Upper lobe of left lung (tissue), 6 donors: ENCODE measurements at regions not wholly inside any gene's neighbourhood (a gene's known extent, or its start where the extent isn't known, plus 50 kb on each side); places are given as distances from the start of the nearest gene placed in this dataset.

Source experiments
- ATAC-seq, 2 donors: fragments of 200-7000 bp; cut with Tn5 transposase; one replicate each; pipeline ENCODE4 v1.9.1; 2022; ENCODE audit warnings: mild to moderate bottlenecking in 2 of 2, moderate library complexity in 2 of 2; ENCODE audit not compliant: low FRiP score in 2 of 2
- DNase-seq, 2 donors: peaks; one replicate each; pipeline ENCODE4 v3.0.0-alpha.2; 2019 to 2020
- H3K27ac ChIP-seq, 4 donors: fragments of 200-600 bp; sonication (generic); one replicate each; pipeline ENCODE4 v1.5.1; 2016 to 2019
- H3K27me3 ChIP-seq, 4 donors: fragments of 200-600 bp; sonication (generic); one replicate each; pipeline ENCODE4 v1.5.1; 2017 to 2019
- H3K36me3 ChIP-seq, 4 donors: fragments of 200-600 bp; sonication (generic); one replicate each; pipeline ENCODE4 v1.5.1; 2016 to 2019
- H3K4me1 ChIP-seq, 4 donors: fragments of 200-600 bp; sonication (generic); one replicate each; pipeline ENCODE4 v1.5.1; 2018 to 2019
- H3K4me3 ChIP-seq, 4 donors: fragments of 200-600 bp; sonication (generic); one replicate each; pipeline ENCODE4 v1.5.1; 2017 to 2019; ENCODE audit warnings: mild to moderate bottlenecking in 2 of 4, moderate library complexity in 1 of 4
- H3K9me3 ChIP-seq, 4 donors: fragments of 200-600 bp; sonication (generic); one replicate each; pipeline ENCODE4 v1.5.1; 2018 to 2019
- CTCF ChIP-seq, 6 experiments: fragments of 450-650 bp in 4 of 6; fragments of 200-600 bp in 2 of 6; sonication (generic) in 2 of 6; IDR thresholded peaks; one replicate each; pipeline ENCODE4 v1.5.1; 2016 to 2019; ENCODE audit warnings: antibody characterized with exemption in 6 of 6
- EP300 ChIP-seq, 4 donors: sonication (generic); formaldehyde crosslinking; IDR thresholded peaks; one replicate each; pipeline ENCODE4 v1.5.1; 2017; ENCODE audit warnings: antibody characterized with exemption in 4 of 4, control low read depth in 2 of 4
- POLR2A ChIP-seq, 4 donors: fragments of 450-650 bp; IDR thresholded peaks; one replicate each; pipeline ENCODE4 v1.5.1; 2016 to 2017; ENCODE audit warnings: antibody characterized with exemption in 4 of 4, mild to moderate bottlenecking in 2 of 4
- POLR2AphosphoS5 ChIP-seq, 2 donors: sonication (generic); formaldehyde crosslinking; IDR thresholded peaks; one replicate each; pipeline ENCODE4 v1.5.1; 2017; ENCODE audit warnings: antibody characterized with exemption in 2 of 2
- WGBS, 2 donors: methylation state at CpG; one replicate each; pipeline ENCODE4 v1.1.5; 2017 to 2018; 5-methylcytosine and 5-hydroxymethylcytosine counted together
- donor health status: DM: no; HTN: no; CAD: no; lungs with moderate emphysema.
- donor health status: DM: no; HTN: yes; CAD: no; lungs with severe emphysema.

DNA sequence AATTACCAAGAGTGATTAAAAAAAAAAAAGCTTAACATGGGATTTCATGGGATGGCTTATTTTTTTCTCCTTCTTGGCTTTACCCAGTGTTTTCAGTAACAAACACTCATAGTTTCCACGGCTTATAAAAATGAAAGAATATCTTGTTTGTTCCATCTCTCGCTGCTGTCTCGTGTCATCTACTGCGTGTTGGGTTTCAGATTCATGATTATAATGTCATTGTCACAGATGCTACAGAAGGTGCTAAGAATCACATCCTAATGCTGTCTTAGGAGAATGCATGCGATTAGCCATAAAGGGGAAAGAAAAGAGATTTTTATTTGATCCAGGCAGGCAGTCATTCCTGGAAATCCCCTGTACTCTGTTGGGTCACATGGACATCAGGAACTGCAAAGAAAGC lies 1267.6 kb upstream of the TMEM132C start:
- TF ChIP-seq CTCF (IDR thresholded peaks at IDR 0.05), result no peak
- no peak for TF ChIP-seq POLR2A (IDR thresholded peaks at IDR 0.05)
- no peak for TF ChIP-seq EP300 (IDR thresholded peaks at IDR 0.05)
- no peak for TF ChIP-seq POLR2AphosphoS5 (IDR thresholded peaks at IDR 0.05)
- Histone ChIP-seq H3K27ac (no peak overlapping the region), H3K4me1 (no peaks in the 10 kb centered on the region), H3K9me3 (no peaks in the 10 kb centered on the region), H3K4me3 (no peak overlapping the region), H3K27me3 (no peaks in the 10 kb centered on the region), H3K36me3 (no peaks in the 10 kb centered on the region)
- no peak for ATAC-seq
- WGBS, 2 donors, result 89 to 92% methylated on average over 5 of the region's 5 CpGs
- DNase-seq, result no peak

DNA sequence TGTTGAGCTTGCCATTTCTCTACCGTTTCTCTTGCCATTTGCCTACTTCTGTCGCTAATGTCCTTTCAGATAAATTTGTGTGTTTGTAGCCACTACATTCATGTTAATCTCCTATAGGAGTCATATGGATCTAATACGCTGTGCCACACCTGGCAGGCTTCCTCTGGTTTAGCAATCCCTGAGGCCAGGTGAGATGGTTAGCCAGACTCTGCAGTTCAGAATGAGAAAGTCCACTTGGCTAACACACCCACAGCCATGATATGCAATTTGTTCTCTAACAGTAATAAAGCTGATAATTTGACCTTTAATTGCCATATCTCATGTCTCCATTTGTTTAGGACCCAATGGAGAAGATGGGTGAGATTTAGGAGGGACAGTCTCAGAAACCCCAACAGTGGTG lies 1261.6 kb upstream of the TMEM132C start:
- H3K27ac ChIP-seq, result no peak overlapping the region
- ATAC-seq (no peak), DNase-seq (no peak)
- H3K4me3 ChIP-seq, result no peak overlapping the region
- no peaks in the 10 kb centered on the region for H3K36me3 ChIP-seq
- TF ChIP-seq POLR2A (IDR thresholded peaks at IDR 0.05) (no peak), EP300 (IDR thresholded peaks at IDR 0.05) (no peak), CTCF (IDR thresholded peaks at IDR 0.05) (no peak), POLR2AphosphoS5 (IDR thresholded peaks at IDR 0.05) (no peak)
- no peaks in the 10 kb centered on the region for H3K9me3 ChIP-seq
- H3K4me1 ChIP-seq, result no peaks in the 10 kb centered on the region
- no peaks in the 10 kb centered on the region for H3K27me3 ChIP-seq
- 80 to 95% methylated on average over 3 of the region's 3 CpGs for WGBS, 2 donors

GRCh38 chr12:127006972-127007371 lies 1260.0 kb upstream of the TMEM132C start:
- DNase-seq (no peak), ATAC-seq (no peak)
- H3K27me3 ChIP-seq, result no peaks in the 10 kb centered on the region
- H3K36me3 ChIP-seq, result no peaks in the 10 kb centered on the region
- no peak overlapping the region for H3K27ac ChIP-seq
- no peaks in the 10 kb centered on the region for H3K9me3 ChIP-seq
- TF ChIP-seq POLR2A (IDR thresholded peaks at IDR 0.05) (no peak), POLR2AphosphoS5 (IDR thresholded peaks at IDR 0.05) (no peak), EP300 (IDR thresholded peaks at IDR 0.05) (no peak), CTCF (IDR thresholded peaks at IDR 0.05) (no peak)
- WGBS, 2 donors, result 83 to 90% methylated on average over 9 of the region's 9 CpGs
- H3K4me3 ChIP-seq, result no peak overlapping the region
- H3K4me1 ChIP-seq, result no peaks in the 10 kb centered on the region

- Histone ChIP-seq H3K9me3 (no peaks in the 10 kb centered on the region), H3K27ac (no peak overlapping the region), H3K36me3 (no peaks in the 10 kb centered on the region), H3K4me1 (no peaks in the 10 kb centered on the region), H3K4me3 (no peak overlapping the region), H3K27me3 (no peaks in the 10 kb centered on the region)
- DNase-seq, result no peak
- 73 to 85% methylated on average over 10 of the region's 10 CpGs for WGBS, 2 donors
- TF ChIP-seq CTCF (IDR thresholded peaks at IDR 0.05), result no peak
- no peak for TF ChIP-seq EP300 (IDR thresholded peaks at IDR 0.05)
- TF ChIP-seq POLR2AphosphoS5 (IDR thresholded peaks at IDR 0.05), result no peak
- no peak for TF ChIP-seq POLR2A (IDR thresholded peaks at IDR 0.05)
- ATAC-seq, result no peak
Measured at GRCh38 chr12:127008755-127009403, 1258.1 kb upstream of the TMEM132C start.

DNA sequence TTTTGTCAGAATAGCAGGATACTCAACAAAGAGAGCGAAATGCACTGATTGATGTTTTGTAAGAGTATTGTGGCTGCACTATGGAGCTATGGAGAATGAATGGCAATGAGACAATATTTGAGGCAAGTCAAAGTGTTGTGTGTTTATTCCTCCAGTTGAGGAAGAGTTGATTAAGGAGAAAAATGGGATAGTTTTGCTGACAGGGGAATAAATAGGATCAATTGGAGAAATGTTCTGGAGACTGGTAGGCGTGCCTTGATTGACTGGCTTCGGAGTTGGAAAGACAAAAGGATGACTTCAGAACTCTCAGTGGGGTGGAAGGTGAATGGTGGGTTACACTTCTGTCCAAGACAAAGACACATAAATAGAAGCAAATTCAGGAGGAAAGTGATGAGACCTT lies 1254.9 kb upstream of the TMEM132C start:
- 90 to 92% methylated on average over 3 of the region's 3 CpGs for WGBS, 2 donors

More for the DNA sequence above, 1254.9 kb upstream of the TMEM132C start:
- Histone ChIP-seq H3K27ac (no peak overlapping the region), H3K4me1 (no peaks in the 10 kb centered on the region), H3K27me3 (no peaks in the 10 kb centered on the region), H3K9me3 (no peaks in the 10 kb centered on the region), H3K4me3 (no peak overlapping the region), H3K36me3 (no peaks in the 10 kb centered on the region)
- ATAC-seq (no peak), DNase-seq (no peak)
- no peak for TF ChIP-seq POLR2A (IDR thresholded peaks at IDR 0.05)
- TF ChIP-seq POLR2AphosphoS5 (IDR thresholded peaks at IDR 0.05), result no peak
- no peak for TF ChIP-seq CTCF (IDR thresholded peaks at IDR 0.05)
- no peak for TF ChIP-seq EP300 (IDR thresholded peaks at IDR 0.05)
